HEK293 (cell line): ENCODE measurements at regions not wholly inside any gene's neighbourhood (a gene's known extent, or its start where the extent isn't known, plus 50 kb on each side); places are given as distances from the start of the nearest gene placed in this dataset.

Experiments
- CTCF ChIA-PET: fragments of 350-600 bp; formaldehyde crosslinking; extraction: SDS; loops from one replicate; lab custom pipeline; 2021; ENCODE audit warnings: antibody characterized with exemption; lab: Yijun Ruan, JAX
- POLR2A ChIA-PET: fragments of 300-600 bp; formaldehyde crosslinking; extraction: SDS; loops from one replicate; lab custom pipeline; 2020; ENCODE audit warnings: antibody characterized with exemption, inconsistent platforms; lab: Yijun Ruan, JAX
- H3K27ac ChIP-seq: fragments of 200-500 bp; sonication (Bioruptor generic); 2 replicates; pipeline ENCODE4 v1.5.1; 2014; ENCODE audit warnings: low read depth, low read length, control low read depth, inconsistent platforms; ENCODE audit errors: extremely low read depth
- H3K36me3 ChIP-seq, 2 experiments: fragments of 200-500 bp in 1 of 2; sonication (Bioruptor generic) in 1 of 2; 1 replicate in 1 of 2; 2 replicates in 1 of 2; pipeline ENCODE4 v1.5.1; 2014 to 2017; ENCODE audit warnings: inconsistent platforms in 2 of 2, low read length in 2 of 2; ENCODE audit not compliant: control insufficient read depth in 2 of 2, insufficient read depth in 1 of 2
- H3K4me1 ChIP-seq: fragments of 200-500 bp; sonication (Bioruptor generic); 2 replicates; pipeline ENCODE4 v1.5.1; 2014; ENCODE audit warnings: mild to moderate bottlenecking, low read length, inconsistent platforms; ENCODE audit not compliant: control insufficient read depth, insufficient read depth
- H3K4me3 ChIP-seq: 2 replicates; pipeline ENCODE4 v1.5.1; 2011; ENCODE audit warnings: low read depth, mild to moderate bottlenecking, control low read depth, low read length, moderate library complexity
- H3K9me3 ChIP-seq: fragments of 200-500 bp; sonication (Bioruptor generic); 2 replicates; pipeline ENCODE4 v1.5.1; 2014; ENCODE audit warnings: low read depth, low read length, inconsistent platforms; ENCODE audit not compliant: control insufficient read depth, insufficient read depth
- GLI2 ChIP-seq: fragments of 450-650 bp; formaldehyde crosslinking; IDR thresholded peaks from 2 replicates; pipeline ENCODE4; 2017; ENCODE audit warnings: missing biosample characterization, missing genetic modification characterization, low read depth, borderline replicate concordance
- HOXC10 ChIP-seq: sonication (generic); formaldehyde crosslinking; IDR thresholded peaks from 2 replicates; pipeline ENCODE4 v1.8.1; 2023; ENCODE audit warnings: mild to moderate bottlenecking, missing genetic modification reagents
- KLF16 ChIP-seq: fragments of 450-650 bp; formaldehyde crosslinking; IDR thresholded peaks from 2 replicates; pipeline ENCODE4 v1.5.1; 2017; ENCODE audit warnings: missing biosample characterization, missing genetic modification characterization
- YY2 ChIP-seq: fragments of 450-650 bp; formaldehyde crosslinking; IDR thresholded peaks from 2 replicates; pipeline ENCODE4 v1.5.1; 2016; ENCODE audit warnings: missing biosample characterization, missing genetic modification characterization
- ZBTB20 ChIP-seq: fragments of 450-650 bp; formaldehyde crosslinking; IDR thresholded peaks from 2 replicates; pipeline ENCODE4 v1.5.1; 2016; ENCODE audit warnings: missing biosample characterization, missing genetic modification characterization
- ZFP3 ChIP-seq: fragments of 450-650 bp; formaldehyde crosslinking; IDR thresholded peaks from 2 replicates; pipeline ENCODE4 v1.5.1; 2016; ENCODE audit warnings: low read depth, missing biosample characterization, missing genetic modification characterization
- ZFP41 ChIP-seq: fragments of 450-650 bp; formaldehyde crosslinking; IDR thresholded peaks from 2 replicates; pipeline ENCODE4 v1.5.1; 2016; ENCODE audit warnings: missing biosample characterization, missing genetic modification characterization, borderline replicate concordance
- ZNF114 ChIP-seq: fragments of 450-650 bp; formaldehyde crosslinking; IDR thresholded peaks from 2 replicates; pipeline ENCODE4 v1.5.0; 2017; ENCODE audit warnings: missing biosample characterization, missing genetic modification characterization
- ZNF133 ChIP-seq: fragments of 450-650 bp; formaldehyde crosslinking; IDR thresholded peaks from 2 replicates; pipeline ENCODE4 v1.5.1; 2016; ENCODE audit warnings: missing biosample characterization, missing genetic modification characterization
- ZNF138 ChIP-seq: fragments of 450-650 bp; formaldehyde crosslinking; IDR thresholded peaks from 2 replicates; pipeline ENCODE4 v1.5.1; 2016; ENCODE audit warnings: missing biosample characterization, missing genetic modification characterization, borderline replicate concordance
- ZNF146 ChIP-seq: fragments of 450-650 bp; formaldehyde crosslinking; IDR thresholded peaks from 2 replicates; pipeline ENCODE4 v1.5.1; 2016; ENCODE audit warnings: missing biosample characterization, missing genetic modification characterization
- ZNF155 ChIP-seq: fragments of 450-650 bp; formaldehyde crosslinking; IDR thresholded peaks from 2 replicates; pipeline ENCODE4 v1.5.1; 2016; ENCODE audit warnings: missing biosample characterization, missing genetic modification characterization
- ZNF555 ChIP-seq: fragments of 450-650 bp; formaldehyde crosslinking; conservative IDR thresholded peaks from 2 replicates; pipeline ENCODE4 v1.5.1; 2017; ENCODE audit warnings: missing biosample characterization, mild to moderate bottlenecking, missing genetic modification characterization, inconsistent platforms
- ZNF654 ChIP-seq: fragments of 450-650 bp; formaldehyde crosslinking; IDR thresholded peaks from 2 replicates; pipeline ENCODE4 v1.5.1; 2016; ENCODE audit warnings: low read depth, missing biosample characterization, missing genetic modification characterization
- ZNF747 ChIP-seq: fragments of 450-650 bp; formaldehyde crosslinking; IDR thresholded peaks from 2 replicates; pipeline ENCODE4 v1.5.1; 2016; ENCODE audit warnings: missing biosample characterization, missing genetic modification characterization
- ZNF76 ChIP-seq: fragments of 450-650 bp; formaldehyde crosslinking; IDR thresholded peaks from 2 replicates; pipeline ENCODE4; 2016; ENCODE audit warnings: low read depth, missing biosample characterization, missing genetic modification characterization, borderline replicate concordance
- ZNF777 ChIP-seq: fragments of 450-650 bp; formaldehyde crosslinking; IDR thresholded peaks from 2 replicates; pipeline ENCODE4 v1.5.1; 2017; ENCODE audit warnings: missing biosample characterization, missing genetic modification characterization, borderline replicate concordance
- ZNF837 ChIP-seq: fragments of 450-650 bp; formaldehyde crosslinking; IDR thresholded peaks from 2 replicates; pipeline ENCODE4 v1.5.1; 2016; ENCODE audit warnings: missing biosample characterization, missing genetic modification characterization
- ZNF843 ChIP-seq: fragments of 450-650 bp; formaldehyde crosslinking; IDR thresholded peaks from 2 replicates; pipeline ENCODE4 v1.5.1; 2016; ENCODE audit warnings: missing biosample characterization, missing genetic modification characterization
- ZXDB ChIP-seq: fragments of 450-650 bp; formaldehyde crosslinking; IDR thresholded peaks from 2 replicates; pipeline ENCODE4 v1.5.1; 2016; ENCODE audit warnings: missing biosample characterization, missing genetic modification characterization
- TF ChIP-seq, protein P1 (sequence below): fragments of 450-650 bp; formaldehyde crosslinking; conservative IDR thresholded peaks from 2 replicates; pipeline ENCODE4 v1.5.1; 2016; ENCODE audit warnings: low read depth, missing biosample characterization, missing genetic modification characterization
- TF ChIP-seq, protein P2 (sequence below): fragments of 450-650 bp; formaldehyde crosslinking; IDR thresholded peaks from 2 replicates; pipeline ENCODE4 v1.5.1; 2016; ENCODE audit warnings: missing biosample characterization, missing genetic modification characterization, borderline replicate concordance
- TF ChIP-seq, protein P3 (sequence below): fragments of 450-650 bp; formaldehyde crosslinking; IDR thresholded peaks from 2 replicates; pipeline ENCODE4 v1.5.1; 2016; ENCODE audit warnings: missing biosample characterization, missing genetic modification characterization
- TF ChIP-seq, protein P4 (sequence below): fragments of 450-650 bp; formaldehyde crosslinking; IDR thresholded peaks from 2 replicates; pipeline ENCODE4 v1.5.1; 2017; ENCODE audit warnings: missing biosample characterization, missing genetic modification characterization

DNA sequence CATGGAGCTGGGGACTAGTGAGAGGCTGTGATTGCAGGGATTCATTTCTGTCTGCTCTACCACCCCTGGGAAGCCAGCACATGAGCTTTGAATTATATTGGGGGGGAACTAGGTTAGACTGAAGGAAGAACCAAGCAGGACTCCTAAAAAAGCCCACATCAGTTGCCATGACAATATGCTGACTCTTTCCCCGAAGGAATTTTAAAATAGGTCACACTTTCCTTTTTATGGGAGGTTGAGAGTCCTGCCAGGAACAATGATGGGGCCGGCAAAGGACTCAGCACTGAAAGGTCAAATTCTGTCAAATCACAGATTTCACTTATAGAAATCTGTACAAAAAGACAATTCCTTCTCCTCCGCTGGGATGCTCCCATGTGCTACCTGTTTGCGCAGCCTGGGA, 130.8 kb downstream of the ZNF621 start (continued):
- TF ChIP-seq, protein P1, sequence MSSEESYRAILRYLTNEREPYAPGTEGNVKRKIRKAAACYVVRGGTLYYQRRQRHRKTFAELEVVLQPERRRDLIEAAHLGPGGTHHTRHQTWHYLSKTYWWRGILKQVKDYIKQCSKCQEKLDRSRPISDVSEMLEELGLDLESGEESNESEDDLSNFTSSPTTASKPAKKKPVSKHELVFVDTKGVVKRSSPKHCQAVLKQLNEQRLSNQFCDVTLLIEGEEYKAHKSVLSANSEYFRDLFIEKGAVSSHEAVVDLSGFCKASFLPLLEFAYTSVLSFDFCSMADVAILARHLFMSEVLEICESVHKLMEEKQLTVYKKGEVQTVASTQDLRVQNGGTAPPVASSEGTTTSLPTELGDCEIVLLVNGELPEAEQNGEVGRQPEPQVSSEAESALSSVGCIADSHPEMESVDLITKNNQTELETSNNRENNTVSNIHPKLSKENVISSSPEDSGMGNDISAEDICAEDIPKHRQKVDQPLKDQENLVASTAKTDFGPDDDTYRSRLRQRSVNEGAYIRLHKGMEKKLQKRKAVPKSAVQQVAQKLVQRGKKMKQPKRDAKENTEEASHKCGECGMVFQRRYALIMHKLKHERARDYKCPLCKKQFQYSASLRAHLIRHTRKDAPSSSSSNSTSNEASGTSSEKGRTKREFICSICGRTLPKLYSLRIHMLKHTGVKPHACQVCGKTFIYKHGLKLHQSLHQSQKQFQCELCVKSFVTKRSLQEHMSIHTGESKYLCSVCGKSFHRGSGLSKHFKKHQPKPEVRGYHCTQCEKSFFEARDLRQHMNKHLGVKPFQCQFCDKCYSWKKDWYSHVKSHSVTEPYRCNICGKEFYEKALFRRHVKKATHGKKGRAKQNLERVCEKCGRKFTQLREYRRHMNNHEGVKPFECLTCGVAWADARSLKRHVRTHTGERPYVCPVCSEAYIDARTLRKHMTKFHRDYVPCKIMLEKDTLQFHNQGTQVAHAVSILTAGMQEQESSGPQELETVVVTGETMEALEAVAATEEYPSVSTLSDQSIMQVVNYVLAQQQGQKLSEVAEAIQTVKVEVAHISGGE (tag by site-specific recombination) = no peak
- no peak for TF ChIP-seq ZNF747 (tag by site-specific recombination)
- TF ChIP-seq ZNF843 = no peak
- TF ChIP-seq, all 188 proteins: peak for 0

DNA sequence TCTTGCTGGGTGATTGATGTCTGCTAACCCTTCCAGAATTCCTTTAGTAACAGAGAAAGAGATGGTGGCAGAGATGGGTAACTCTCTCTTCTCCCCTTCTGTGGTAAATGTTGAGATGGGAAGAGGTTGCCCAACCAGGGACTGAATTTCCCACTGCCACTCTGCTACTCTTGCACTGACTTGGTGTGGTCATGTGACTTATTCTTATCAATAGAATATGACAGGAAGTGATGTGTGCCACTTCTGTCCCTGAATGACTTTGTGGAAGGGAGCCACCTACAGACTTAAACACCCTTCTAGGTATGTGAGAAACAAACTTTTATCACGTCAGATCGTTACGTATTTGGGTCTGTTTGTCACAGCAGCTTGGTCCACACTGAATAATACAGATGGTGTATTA, 132.9 kb downstream of the ZNF621 start:
- ChIA-PET POLR2A (no interaction called here), CTCF (no interaction called here)
- Histone ChIP-seq H3K27ac (no peak overlapping the region), H3K4me1 (no peaks in the 10 kb centered on the region), H3K36me3 (no peaks in the 10 kb centered on the region), H3K4me3 (no peak overlapping the region), H3K9me3 (no peaks in the 10 kb centered on the region)
- no peak for TF ChIP-seq ZFP3
- no peak for TF ChIP-seq GLI2 (tag by site-specific recombination)
- TF ChIP-seq ZNF138 (tag by site-specific recombination) = no peak
- no peak for TF ChIP-seq ZNF654 (tag by site-specific recombination)
- no peak for TF ChIP-seq KLF16 (tag by site-specific recombination)
- no peak for TF ChIP-seq ZXDB (tag by site-specific recombination)
- TF ChIP-seq ZFP41 = no peak
- TF ChIP-seq ZNF747 (tag by site-specific recombination) = no peak
- no peak for TF ChIP-seq ZNF155 (tag by site-specific recombination)
- no peak for TF ChIP-seq ZNF133 (tag by site-specific recombination)

DNA sequence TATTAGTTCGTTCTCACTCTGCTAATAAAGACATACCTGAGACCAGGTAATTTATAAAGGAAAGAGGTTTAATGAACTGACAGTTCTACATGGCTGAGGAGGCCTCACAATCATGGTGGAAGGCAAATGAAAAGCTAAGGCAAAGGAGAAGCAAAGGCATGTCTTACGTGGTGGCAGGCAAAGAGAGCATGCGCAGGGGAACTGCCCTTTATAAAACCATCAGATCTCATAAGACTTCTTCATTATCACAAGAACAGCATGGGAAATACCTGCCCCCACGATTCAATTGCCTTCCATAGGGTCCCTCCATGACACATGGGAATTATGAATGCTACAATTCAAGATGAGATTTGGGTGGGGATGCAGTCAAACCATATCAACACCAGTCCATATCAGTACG, 133.5 kb downstream of the ZNF621 start:
- CTCF ChIA-PET = no interaction called here
- POLR2A ChIA-PET = no interaction called here
- Histone ChIP-seq H3K4me3 (no peak overlapping the region), H3K4me1 (no peaks in the 10 kb centered on the region), H3K36me3 (no peaks in the 10 kb centered on the region), H3K9me3 (no peaks in the 10 kb centered on the region), H3K27ac (no peak overlapping the region)
- TF ChIP-seq ZNF146 (tag by site-specific recombination) (no peak), ZNF777 (tag by site-specific recombination) (no peak), YY2 (tag by site-specific recombination) (no peak), ZNF114 (no peak), ZNF76 (tag by site-specific recombination) (no peak), HOXC10 (CRISPR knock-in tag) (no peak), ZNF837 (tag by site-specific recombination) (no peak), ZNF555 (tag by site-specific recombination) (no peak), ZFP3 (no peak), ZBTB20 (tag by site-specific recombination) (no peak), ZNF155 (tag by site-specific recombination) (no peak)
- TF ChIP-seq, protein P2, sequence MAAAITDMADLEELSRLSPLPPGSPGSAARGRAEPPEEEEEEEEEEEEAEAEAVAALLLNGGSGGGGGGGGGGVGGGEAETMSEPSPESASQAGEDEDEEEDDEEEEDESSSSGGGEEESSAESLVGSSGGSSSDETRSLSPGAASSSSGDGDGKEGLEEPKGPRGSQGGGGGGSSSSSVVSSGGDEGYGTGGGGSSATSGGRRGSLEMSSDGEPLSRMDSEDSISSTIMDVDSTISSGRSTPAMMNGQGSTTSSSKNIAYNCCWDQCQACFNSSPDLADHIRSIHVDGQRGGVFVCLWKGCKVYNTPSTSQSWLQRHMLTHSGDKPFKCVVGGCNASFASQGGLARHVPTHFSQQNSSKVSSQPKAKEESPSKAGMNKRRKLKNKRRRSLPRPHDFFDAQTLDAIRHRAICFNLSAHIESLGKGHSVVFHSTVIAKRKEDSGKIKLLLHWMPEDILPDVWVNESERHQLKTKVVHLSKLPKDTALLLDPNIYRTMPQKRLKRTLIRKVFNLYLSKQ (tag by site-specific recombination) = no peak
- TF ChIP-seq, protein P3, sequence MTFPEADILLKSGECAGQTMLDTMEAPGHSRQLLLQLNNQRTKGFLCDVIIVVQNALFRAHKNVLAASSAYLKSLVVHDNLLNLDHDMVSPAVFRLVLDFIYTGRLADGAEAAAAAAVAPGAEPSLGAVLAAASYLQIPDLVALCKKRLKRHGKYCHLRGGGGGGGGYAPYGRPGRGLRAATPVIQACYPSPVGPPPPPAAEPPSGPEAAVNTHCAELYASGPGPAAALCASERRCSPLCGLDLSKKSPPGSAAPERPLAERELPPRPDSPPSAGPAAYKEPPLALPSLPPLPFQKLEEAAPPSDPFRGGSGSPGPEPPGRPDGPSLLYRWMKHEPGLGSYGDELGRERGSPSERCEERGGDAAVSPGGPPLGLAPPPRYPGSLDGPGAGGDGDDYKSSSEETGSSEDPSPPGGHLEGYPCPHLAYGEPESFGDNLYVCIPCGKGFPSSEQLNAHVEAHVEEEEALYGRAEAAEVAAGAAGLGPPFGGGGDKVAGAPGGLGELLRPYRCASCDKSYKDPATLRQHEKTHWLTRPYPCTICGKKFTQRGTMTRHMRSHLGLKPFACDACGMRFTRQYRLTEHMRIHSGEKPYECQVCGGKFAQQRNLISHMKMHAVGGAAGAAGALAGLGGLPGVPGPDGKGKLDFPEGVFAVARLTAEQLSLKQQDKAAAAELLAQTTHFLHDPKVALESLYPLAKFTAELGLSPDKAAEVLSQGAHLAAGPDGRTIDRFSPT (tag by site-specific recombination) = no peak
- TF ChIP-seq, protein P4, sequence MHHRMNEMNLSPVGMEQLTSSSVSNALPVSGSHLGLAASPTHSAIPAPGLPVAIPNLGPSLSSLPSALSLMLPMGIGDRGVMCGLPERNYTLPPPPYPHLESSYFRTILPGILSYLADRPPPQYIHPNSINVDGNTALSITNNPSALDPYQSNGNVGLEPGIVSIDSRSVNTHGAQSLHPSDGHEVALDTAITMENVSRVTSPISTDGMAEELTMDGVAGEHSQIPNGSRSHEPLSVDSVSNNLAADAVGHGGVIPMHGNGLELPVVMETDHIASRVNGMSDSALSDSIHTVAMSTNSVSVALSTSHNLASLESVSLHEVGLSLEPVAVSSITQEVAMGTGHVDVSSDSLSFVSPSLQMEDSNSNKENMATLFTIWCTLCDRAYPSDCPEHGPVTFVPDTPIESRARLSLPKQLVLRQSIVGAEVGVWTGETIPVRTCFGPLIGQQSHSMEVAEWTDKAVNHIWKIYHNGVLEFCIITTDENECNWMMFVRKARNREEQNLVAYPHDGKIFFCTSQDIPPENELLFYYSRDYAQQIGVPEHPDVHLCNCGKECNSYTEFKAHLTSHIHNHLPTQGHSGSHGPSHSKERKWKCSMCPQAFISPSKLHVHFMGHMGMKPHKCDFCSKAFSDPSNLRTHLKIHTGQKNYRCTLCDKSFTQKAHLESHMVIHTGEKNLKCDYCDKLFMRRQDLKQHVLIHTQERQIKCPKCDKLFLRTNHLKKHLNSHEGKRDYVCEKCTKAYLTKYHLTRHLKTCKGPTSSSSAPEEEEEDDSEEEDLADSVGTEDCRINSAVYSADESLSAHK (tag by site-specific recombination) = no peak
